Activated naive CD4-positive, alpha-beta T cell treated with anti-CD3 and anti-CD28 coated beads, Interleukin-2, amount 10 ng/mL, durations not matched to agents 7 days and 5 days (primary cell): ENCODE measurements at regions not wholly inside any gene's neighbourhood (a gene's known extent, or its start where the extent isn't known, plus 50 kb on each side); places are given as distances from the start of the nearest gene placed in this dataset.
"Not testable (repeated sequence)": the region's sequence is repeated elsewhere in the genome, so short reads cannot be mapped to it uniquely, and the experiment has no call there.

Source experiments
- CTCF ChIA-PET: fragments of 350-600 bp; sonication (Branson Sonifier 250); formaldehyde crosslinking; loops from one replicate; lab custom pipeline; 2021; ENCODE audit warnings: antibody characterized with exemption; lab: Charles Lee
- DNase-seq: peaks from one replicate; pipeline ENCODE4 v3.0.0-alpha.2; 2020
- H3K27ac Mint-ChIP-seq: one replicate; pipeline ENCODE4 v1.8.0; 2021; ENCODE audit warnings: mild to moderate bottlenecking, moderate library complexity, mixed read lengths
- H3K27me3 Mint-ChIP-seq: one replicate; pipeline ENCODE4 v1.8.0; 2021; ENCODE audit warnings: mild to moderate bottlenecking, mixed read lengths
- H3K36me3 Mint-ChIP-seq: one replicate; pipeline ENCODE4 v1.8.0; 2021; ENCODE audit warnings: mixed read lengths
- H3K4me1 Mint-ChIP-seq: one replicate; pipeline ENCODE4 v1.8.0; 2021; ENCODE audit warnings: mixed read lengths
- H3K4me3 Mint-ChIP-seq: one replicate; pipeline ENCODE4 v1.8.0; 2021; ENCODE audit warnings: mild to moderate bottlenecking, moderate library complexity, mixed read lengths
- H3K9me3 Mint-ChIP-seq: one replicate; pipeline ENCODE4 v1.8.0; 2021; ENCODE audit warnings: mixed read lengths

- H3K27me3 Mint-ChIP-seq: no peaks in the 10 kb centered on the region
- H3K27ac Mint-ChIP-seq: no peak overlapping the region
- H3K4me3 Mint-ChIP-seq: no peak overlapping the region
- CTCF ChIA-PET: no interaction called here
- H3K36me3 Mint-ChIP-seq: no peaks in the 10 kb centered on the region
- H3K4me1 Mint-ChIP-seq: no peaks in the 10 kb centered on the region
- peaks cover 35% of the 10 kb centered on the region for H3K9me3 Mint-ChIP-seq
- DNase-seq: no peak
Measured at GRCh38 chr7:68892236-68892635, 706.0 kb upstream of the AUTS2 start.

GRCh38 chr7:68893411-68893810 is 704.9 kb upstream of the AUTS2 start:
- CTCF ChIA-PET: no interaction called here

GRCh38 chr7:68899156-68899555 is 699.1 kb upstream of the AUTS2 start:
- DNase-seq, H3K36me3 Mint-ChIP-seq, H3K27me3 Mint-ChIP-seq, H3K27ac Mint-ChIP-seq, H3K4me3 Mint-ChIP-seq, H3K4me1 Mint-ChIP-seq, CTCF ChIA-PET: not testable (repeated sequence)
- peaks cover 32% of the 10 kb centered on the region for H3K9me3 Mint-ChIP-seq

More at GRCh38 chr7:68893411-68893810, 704.9 kb upstream of the AUTS2 start:
- no peaks in the 10 kb centered on the region for H3K36me3 Mint-ChIP-seq
- no peak overlapping the region for H3K27ac Mint-ChIP-seq
- no peaks in the 10 kb centered on the region for H3K4me1 Mint-ChIP-seq
- no peak overlapping the region for H3K4me3 Mint-ChIP-seq
- H3K9me3 Mint-ChIP-seq: peaks cover 37% of the 10 kb centered on the region
- DNase-seq: no peak
- H3K27me3 Mint-ChIP-seq: no peaks in the 10 kb centered on the region

- DNase-seq: no peak
- Mint-ChIP-seq H3K27me3 (no peaks in the 10 kb centered on the region), H3K4me1 (no peaks in the 10 kb centered on the region), H3K4me3 (no peak overlapping the region), H3K27ac (no peak overlapping the region), H3K36me3 (no peaks in the 10 kb centered on the region), H3K9me3 (peaks cover 30% of the 10 kb centered on the region)
- CTCF ChIA-PET: no interaction called here
Measured at GRCh38 chr7:68900096-68900495, 698.2 kb upstream of the AUTS2 start.

- Mint-ChIP-seq H3K9me3 (peaks cover 29% of the 10 kb centered on the region), H3K27me3 (no peaks in the 10 kb centered on the region), H3K27ac (no peak overlapping the region), H3K36me3 (no peaks in the 10 kb centered on the region), H3K4me3 (no peak overlapping the region), H3K4me1 (no peaks in the 10 kb centered on the region)
- DNase-seq: no peak
- CTCF ChIA-PET: no interaction called here
Measured at GRCh38 chr7:68904630-68905029, 693.6 kb upstream of the AUTS2 start.

- no peak overlapping the region for H3K27ac Mint-ChIP-seq
- H3K9me3 Mint-ChIP-seq: peaks cover 24% of the 10 kb centered on the region
- no peak overlapping the region for H3K4me3 Mint-ChIP-seq
- CTCF ChIA-PET: no interaction called here
- no peak for DNase-seq
- no peaks in the 10 kb centered on the region for H3K27me3 Mint-ChIP-seq
- no peaks in the 10 kb centered on the region for H3K4me1 Mint-ChIP-seq
- H3K36me3 Mint-ChIP-seq: no peaks in the 10 kb centered on the region
Measured at GRCh38 chr7:68911754-68912153, 686.5 kb upstream of the AUTS2 start.

GRCh38 chr7:68914006-68914405 is 684.3 kb upstream of the AUTS2 start:
- CTCF ChIA-PET: no interaction called here
- Mint-ChIP-seq H3K4me3 (no peak overlapping the region), H3K27ac (no peak overlapping the region), H3K36me3 (no peaks in the 10 kb centered on the region), H3K27me3 (no peaks in the 10 kb centered on the region), H3K4me1 (no peaks in the 10 kb centered on the region), H3K9me3 (peaks cover 33% of the 10 kb centered on the region)
- no peak for DNase-seq

GRCh38 chr7:68917041-68917651 is 681.1 kb upstream of the AUTS2 start:
- H3K4me3 Mint-ChIP-seq: no peak overlapping the region
- H3K9me3 Mint-ChIP-seq: peaks cover 49% of the 10 kb centered on the region
- no peaks in the 10 kb centered on the region for H3K4me1 Mint-ChIP-seq
- CTCF ChIA-PET: no interaction called here
- no peak overlapping the region for H3K27ac Mint-ChIP-seq
- no peaks in the 10 kb centered on the region for H3K27me3 Mint-ChIP-seq
- no peaks in the 10 kb centered on the region for H3K36me3 Mint-ChIP-seq
- no peak for DNase-seq

- H3K4me1 Mint-ChIP-seq: no peaks in the 10 kb centered on the region
- CTCF ChIA-PET: no interaction called here
- no peaks in the 10 kb centered on the region for H3K36me3 Mint-ChIP-seq
- H3K4me3 Mint-ChIP-seq: no peak overlapping the region
- peaks cover 55% of the 10 kb centered on the region for H3K9me3 Mint-ChIP-seq
- H3K27me3 Mint-ChIP-seq: no peaks in the 10 kb centered on the region
- H3K27ac Mint-ChIP-seq: no peak overlapping the region
- no peak for DNase-seq
Measured at GRCh38 chr7:68918621-68919020, 679.7 kb upstream of the AUTS2 start.

GRCh38 chr7:68922850-68923249 is 675.4 kb upstream of the AUTS2 start:
- CTCF ChIA-PET: no interaction called here
- H3K36me3 Mint-ChIP-seq: no peaks in the 10 kb centered on the region
- H3K4me1 Mint-ChIP-seq: no peaks in the 10 kb centered on the region
- DNase-seq: no peak
- no peak overlapping the region for H3K27ac Mint-ChIP-seq
- no peak overlapping the region for H3K4me3 Mint-ChIP-seq
- H3K9me3 Mint-ChIP-seq: peaks cover 56% of the 10 kb centered on the region
- H3K27me3 Mint-ChIP-seq: no peaks in the 10 kb centered on the region

GRCh38 chr7:68925241-68925640 is 673.0 kb upstream of the AUTS2 start:
- no peaks in the 10 kb centered on the region for H3K4me1 Mint-ChIP-seq
- H3K36me3 Mint-ChIP-seq: no peaks in the 10 kb centered on the region
- CTCF ChIA-PET: no interaction called here
- no peak overlapping the region for H3K27ac Mint-ChIP-seq
- no peak overlapping the region for H3K4me3 Mint-ChIP-seq
- no peak for DNase-seq
- no peaks in the 10 kb centered on the region for H3K27me3 Mint-ChIP-seq
- peaks cover 52% of the 10 kb centered on the region for H3K9me3 Mint-ChIP-seq

GRCh38 chr7:68929781-68930261 is 668.5 kb upstream of the AUTS2 start:
- H3K9me3 Mint-ChIP-seq: peaks cover 47% of the 10 kb centered on the region
- no peak overlapping the region for H3K27ac Mint-ChIP-seq
- H3K36me3 Mint-ChIP-seq: no peaks in the 10 kb centered on the region
- no peak for DNase-seq
- no peak overlapping the region for H3K4me3 Mint-ChIP-seq
- H3K4me1 Mint-ChIP-seq: no peaks in the 10 kb centered on the region
- CTCF ChIA-PET: no interaction called here
- H3K27me3 Mint-ChIP-seq: no peaks in the 10 kb centered on the region

GRCh38 chr7:68936471-68937035 is 661.7 kb upstream of the AUTS2 start:
- no peaks in the 10 kb centered on the region for H3K36me3 Mint-ChIP-seq
- CTCF ChIA-PET: no interaction called here
- no peaks in the 10 kb centered on the region for H3K27me3 Mint-ChIP-seq
- peaks cover 48% of the 10 kb centered on the region for H3K9me3 Mint-ChIP-seq
- DNase-seq: no peak
- no peak overlapping the region for H3K27ac Mint-ChIP-seq
- H3K4me3 Mint-ChIP-seq: no peak overlapping the region
- H3K4me1 Mint-ChIP-seq: no peaks in the 10 kb centered on the region

- DNase-seq: no peak
- peaks cover 51% of the 10 kb centered on the region for H3K9me3 Mint-ChIP-seq
- H3K4me3 Mint-ChIP-seq: no peak overlapping the region
- H3K4me1 Mint-ChIP-seq: no peaks in the 10 kb centered on the region
- no peaks in the 10 kb centered on the region for H3K27me3 Mint-ChIP-seq
- CTCF ChIA-PET: no interaction called here
- H3K36me3 Mint-ChIP-seq: no peaks in the 10 kb centered on the region
- H3K27ac Mint-ChIP-seq: no peak overlapping the region
Measured at GRCh38 chr7:68938151-68938550, 660.1 kb upstream of the AUTS2 start.

- no peaks in the 10 kb centered on the region for H3K27me3 Mint-ChIP-seq
- H3K36me3 Mint-ChIP-seq: no peaks in the 10 kb centered on the region
- H3K4me3 Mint-ChIP-seq: no peak overlapping the region
- DNase-seq: no peak
- H3K9me3 Mint-ChIP-seq: peaks cover 39% of the 10 kb centered on the region
- H3K27ac Mint-ChIP-seq: no peak overlapping the region
- H3K4me1 Mint-ChIP-seq: no peaks in the 10 kb centered on the region
- CTCF ChIA-PET: no interaction called here
Measured at GRCh38 chr7:68943786-68944185, 654.5 kb upstream of the AUTS2 start.
